22Rv1 (cell line): ENCODE measurements at regions not wholly inside any gene's neighbourhood (a gene's known extent, or its start where the extent isn't known, plus 50 kb on each side); places are given as distances from the start of the nearest gene placed in this dataset.

ENCODE experiments used
- ZFX ChIP-seq: fragments of 450-650 bp; IDR thresholded peaks from 2 replicates; pipeline ENCODE4 v1.6.1; 2017; ENCODE audit warnings: antibody characterized with exemption, borderline replicate concordance
- TF ChIP-seq, protein P1 (sequence below): fragments of 450-650 bp; IDR thresholded peaks from 2 replicates; pipeline ENCODE4 v1.5.1; 2017; ENCODE audit warnings: mild to moderate bottlenecking

DNA sequence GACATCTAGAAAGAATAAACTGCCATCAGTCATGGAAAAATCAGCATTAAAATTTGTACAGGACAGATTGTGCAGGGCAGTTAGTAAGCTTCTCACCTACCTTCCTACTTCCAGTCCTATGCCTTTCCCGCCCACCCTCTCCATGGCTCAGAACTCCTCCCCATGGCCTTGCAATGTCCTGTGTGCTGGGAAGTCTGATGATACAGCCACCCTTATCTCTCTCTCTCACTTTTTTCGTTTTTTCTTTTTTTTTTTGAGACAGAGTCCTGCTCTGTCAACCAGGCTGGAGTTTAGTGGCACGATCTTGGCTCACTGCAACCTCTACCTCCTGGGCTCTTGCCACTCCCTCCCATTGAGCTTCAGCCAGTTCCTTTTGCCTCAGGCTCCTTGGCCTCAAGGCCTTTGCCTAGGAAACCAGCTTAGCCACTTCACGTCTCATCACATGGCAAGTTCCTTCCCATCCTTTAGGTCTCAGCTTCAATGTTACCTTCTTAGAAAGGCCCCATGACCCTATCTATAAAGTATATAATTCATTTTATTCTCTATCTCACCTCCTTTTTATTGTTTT lies 259.7 kb downstream of the NKX6-1 start:
- TF ChIP-seq, protein P1, sequence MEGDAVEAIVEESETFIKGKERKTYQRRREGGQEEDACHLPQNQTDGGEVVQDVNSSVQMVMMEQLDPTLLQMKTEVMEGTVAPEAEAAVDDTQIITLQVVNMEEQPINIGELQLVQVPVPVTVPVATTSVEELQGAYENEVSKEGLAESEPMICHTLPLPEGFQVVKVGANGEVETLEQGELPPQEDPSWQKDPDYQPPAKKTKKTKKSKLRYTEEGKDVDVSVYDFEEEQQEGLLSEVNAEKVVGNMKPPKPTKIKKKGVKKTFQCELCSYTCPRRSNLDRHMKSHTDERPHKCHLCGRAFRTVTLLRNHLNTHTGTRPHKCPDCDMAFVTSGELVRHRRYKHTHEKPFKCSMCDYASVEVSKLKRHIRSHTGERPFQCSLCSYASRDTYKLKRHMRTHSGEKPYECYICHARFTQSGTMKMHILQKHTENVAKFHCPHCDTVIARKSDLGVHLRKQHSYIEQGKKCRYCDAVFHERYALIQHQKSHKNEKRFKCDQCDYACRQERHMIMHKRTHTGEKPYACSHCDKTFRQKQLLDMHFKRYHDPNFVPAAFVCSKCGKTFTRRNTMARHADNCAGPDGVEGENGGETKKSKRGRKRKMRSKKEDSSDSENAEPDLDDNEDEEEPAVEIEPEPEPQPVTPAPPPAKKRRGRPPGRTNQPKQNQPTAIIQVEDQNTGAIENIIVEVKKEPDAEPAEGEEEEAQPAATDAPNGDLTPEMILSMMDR, result no peak
- TF ChIP-seq ZFX, result no peak
